ENCODE measurements at regions not wholly inside any gene's neighbourhood (a gene's known extent, or its start where the extent isn't known, plus 50 kb on each side); places are given as distances from the start of the nearest gene placed in this dataset.

- TF ChIP-seq, protein P1, sequence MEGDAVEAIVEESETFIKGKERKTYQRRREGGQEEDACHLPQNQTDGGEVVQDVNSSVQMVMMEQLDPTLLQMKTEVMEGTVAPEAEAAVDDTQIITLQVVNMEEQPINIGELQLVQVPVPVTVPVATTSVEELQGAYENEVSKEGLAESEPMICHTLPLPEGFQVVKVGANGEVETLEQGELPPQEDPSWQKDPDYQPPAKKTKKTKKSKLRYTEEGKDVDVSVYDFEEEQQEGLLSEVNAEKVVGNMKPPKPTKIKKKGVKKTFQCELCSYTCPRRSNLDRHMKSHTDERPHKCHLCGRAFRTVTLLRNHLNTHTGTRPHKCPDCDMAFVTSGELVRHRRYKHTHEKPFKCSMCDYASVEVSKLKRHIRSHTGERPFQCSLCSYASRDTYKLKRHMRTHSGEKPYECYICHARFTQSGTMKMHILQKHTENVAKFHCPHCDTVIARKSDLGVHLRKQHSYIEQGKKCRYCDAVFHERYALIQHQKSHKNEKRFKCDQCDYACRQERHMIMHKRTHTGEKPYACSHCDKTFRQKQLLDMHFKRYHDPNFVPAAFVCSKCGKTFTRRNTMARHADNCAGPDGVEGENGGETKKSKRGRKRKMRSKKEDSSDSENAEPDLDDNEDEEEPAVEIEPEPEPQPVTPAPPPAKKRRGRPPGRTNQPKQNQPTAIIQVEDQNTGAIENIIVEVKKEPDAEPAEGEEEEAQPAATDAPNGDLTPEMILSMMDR (IDR thresholded peaks at IDR 0.05) = no peak
- no peak for TF ChIP-seq POLR2A (IDR thresholded peaks at IDR 0.05)
- TF ChIP-seq EP300 (IDR thresholded peaks at IDR 0.05) = no peak
Measured at GRCh38 chr7:152590481-152590880, 85.5 kb downstream of the XRCC2 start.
